ENCODE measurements at regions not wholly inside any gene's neighbourhood (a gene's known extent, or its start where the extent isn't known, plus 50 kb on each side); places are given as distances from the start of the nearest gene placed in this dataset.

- no peak for TF ChIP-seq CEBPB (IDR thresholded peaks at IDR 0.05; ENCODE audit: borderline replicate concordance, low read depth, low read length)
- TF ChIP-seq ZBTB39 (CRISPR knock-in tag; IDR thresholded peaks at IDR 0.05): no peak
- TF ChIP-seq MTF2 (CRISPR knock-in tag; IDR thresholded peaks at IDR 0.05; ENCODE audit: borderline replicate concordance): no peak
- TF ChIP-seq ZBTB33 (CRISPR knock-in tag; IDR thresholded peaks at IDR 0.05): no peak
Observed at GRCh38 chr5:141762790-141763368, 80.8 kb upstream of the ARAP3 start.

Data from HepG2 (cell line).